MM.1S (cell line): ENCODE measurements at regions not wholly inside any gene's neighbourhood (a gene's known extent, or its start where the extent isn't known, plus 50 kb on each side); places are given as distances from the start of the nearest gene placed in this dataset.

Experiments used
- DNase-seq: peaks from one replicate; pipeline ENCODE4 v3.0.0-alpha.2; 2015
- H2AFZ ChIP-seq: fragments of 300-600 bp; sonication (generic); 2 replicates; pipeline ENCODE4 v1.6.0; 2016; ENCODE audit warnings: antibody characterized with exemption, low read length
- H3F3A ChIP-seq: fragments of 300-600 bp; sonication (generic); 2 replicates; pipeline ENCODE4 v1.6.1; 2016; ENCODE audit warnings: mild to moderate bottlenecking, antibody characterized with exemption, low read length, moderate library complexity, mixed read lengths; ENCODE audit not compliant: insufficient read depth
- H3K27ac ChIP-seq: fragments of 300-600 bp; sonication (generic); 2 replicates; pipeline ENCODE4 v1.5.1; 2016; ENCODE audit warnings: mild to moderate bottlenecking, low read length
- H3K27me3 ChIP-seq: fragments of 300-600 bp; sonication (generic); replicated peaks from 2 replicates; pipeline ENCODE4 v1.6.0; 2016; ENCODE audit warnings: low read length; ENCODE audit not compliant: insufficient read depth
- H3K36me3 ChIP-seq: fragments of 300-600 bp; sonication (generic); replicated peaks from 2 replicates; pipeline ENCODE4 v1.6.1; 2016; ENCODE audit warnings: mild to moderate bottlenecking, low read length, mixed read lengths; ENCODE audit not compliant: insufficient read depth
- H3K4me1 ChIP-seq: fragments of 300-600 bp; sonication (generic); 2 replicates; pipeline ENCODE4 v1.6.1; 2016; ENCODE audit warnings: low read length, mixed read lengths
- H3K4me2 ChIP-seq: fragments of 300-600 bp; sonication (generic); 2 replicates; pipeline ENCODE4 v1.6.0; 2016; ENCODE audit warnings: low read depth, low read length
- H3K4me3 ChIP-seq: fragments of 300-600 bp; sonication (generic); 2 replicates; pipeline ENCODE4 v1.5.1; 2016; ENCODE audit warnings: low read length, mixed read lengths
- H3K79me2 ChIP-seq: fragments of 300-600 bp; sonication (generic); 2 replicates; pipeline ENCODE4 v1.6.1; 2016; ENCODE audit warnings: mixed run types, low read length, mixed read lengths
- H3K9ac ChIP-seq: fragments of 300-600 bp; sonication (generic); 2 replicates; pipeline ENCODE4 v1.6.1; 2016; ENCODE audit warnings: low read length, mixed read lengths
- H3K9me2 ChIP-seq: fragments of 300-600 bp; sonication (generic); replicated peaks from 2 replicates; pipeline ENCODE4 v1.6.1; 2016; ENCODE audit warnings: mild to moderate bottlenecking, low read length, mixed read lengths; ENCODE audit not compliant: insufficient read depth
- H3K9me3 ChIP-seq: fragments of 300-600 bp; sonication (generic); replicated peaks from 2 replicates; pipeline ENCODE4 v1.6.1; 2016; ENCODE audit warnings: mild to moderate bottlenecking, low read length, mixed read lengths; ENCODE audit not compliant: insufficient read depth
- H4K20me1 ChIP-seq: fragments of 300-600 bp; sonication (generic); 2 replicates; pipeline ENCODE4 v1.6.1; 2016; ENCODE audit warnings: mild to moderate bottlenecking, low read length, moderate library complexity, mixed read lengths; ENCODE audit not compliant: insufficient read depth
- EZH2 ChIP-seq: fragments of 300-600 bp; sonication (generic); optimal IDR thresholded peaks from 2 replicates; pipeline ENCODE3; 2017; ENCODE audit warnings: low read depth, mild to moderate bottlenecking, antibody characterized with exemption, low read length, mixed read lengths
- EZH2phosphoT487 ChIP-seq: fragments of 300-600 bp; sonication (generic); IDR thresholded peaks from 2 replicates; pipeline ENCODE4 v1.6.1; 2018; ENCODE audit warnings: antibody characterized with exemption, low read length
- TF ChIP-seq, protein P1 (sequence below): fragments of 300-600 bp; sonication (generic); IDR thresholded peaks from 2 replicates; pipeline ENCODE4 v1.5.1; 2016; ENCODE audit warnings: antibody characterized with exemption, low read length, mixed read lengths

DNA sequence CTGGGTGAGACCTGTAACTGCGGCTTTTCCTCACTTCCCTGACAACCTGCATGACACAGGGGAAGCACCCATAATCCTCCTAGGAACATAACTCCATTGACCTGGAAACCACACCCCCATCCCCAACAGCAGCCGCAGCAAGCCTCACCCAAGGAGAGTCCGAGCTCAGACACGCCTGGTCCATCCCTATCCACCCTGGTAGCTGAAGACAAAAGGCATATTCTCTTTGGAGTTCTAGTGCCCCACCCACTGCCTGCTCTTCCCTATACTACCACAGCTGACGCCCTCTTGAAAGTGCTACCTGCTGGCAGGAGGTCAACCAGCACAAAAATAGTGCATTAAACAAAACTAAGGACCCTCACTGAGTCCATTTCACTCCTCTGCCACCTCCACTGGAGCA, 1080.9 kb upstream of the IGFBP7 start:
- no peak overlapping the region for H2AFZ ChIP-seq
- no peaks in the 10 kb centered on the region for H3K27me3 ChIP-seq
- H4K20me1 ChIP-seq = no peaks in the 10 kb centered on the region
- no peak overlapping the region for H3K4me2 ChIP-seq
- H3K27ac ChIP-seq = no peak overlapping the region
- no peaks in the 10 kb centered on the region for H3K4me1 ChIP-seq
- DNase-seq = no peak
- H3K9me3 ChIP-seq = no peaks in the 10 kb centered on the region; the same call in 1 of the 2 replicates
- H3F3A ChIP-seq = no peaks in the 10 kb centered on the region
- no peaks in the 10 kb centered on the region for H3K79me2 ChIP-seq
- H3K9me2 ChIP-seq = no peaks in the 10 kb centered on the region
- H3K4me3 ChIP-seq = no peak overlapping the region
- TF ChIP-seq, protein P1, sequence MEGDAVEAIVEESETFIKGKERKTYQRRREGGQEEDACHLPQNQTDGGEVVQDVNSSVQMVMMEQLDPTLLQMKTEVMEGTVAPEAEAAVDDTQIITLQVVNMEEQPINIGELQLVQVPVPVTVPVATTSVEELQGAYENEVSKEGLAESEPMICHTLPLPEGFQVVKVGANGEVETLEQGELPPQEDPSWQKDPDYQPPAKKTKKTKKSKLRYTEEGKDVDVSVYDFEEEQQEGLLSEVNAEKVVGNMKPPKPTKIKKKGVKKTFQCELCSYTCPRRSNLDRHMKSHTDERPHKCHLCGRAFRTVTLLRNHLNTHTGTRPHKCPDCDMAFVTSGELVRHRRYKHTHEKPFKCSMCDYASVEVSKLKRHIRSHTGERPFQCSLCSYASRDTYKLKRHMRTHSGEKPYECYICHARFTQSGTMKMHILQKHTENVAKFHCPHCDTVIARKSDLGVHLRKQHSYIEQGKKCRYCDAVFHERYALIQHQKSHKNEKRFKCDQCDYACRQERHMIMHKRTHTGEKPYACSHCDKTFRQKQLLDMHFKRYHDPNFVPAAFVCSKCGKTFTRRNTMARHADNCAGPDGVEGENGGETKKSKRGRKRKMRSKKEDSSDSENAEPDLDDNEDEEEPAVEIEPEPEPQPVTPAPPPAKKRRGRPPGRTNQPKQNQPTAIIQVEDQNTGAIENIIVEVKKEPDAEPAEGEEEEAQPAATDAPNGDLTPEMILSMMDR = no peak
- TF ChIP-seq EZH2 (no peak), EZH2phosphoT487 (no peak)
- no peaks in the 10 kb centered on the region for H3K36me3 ChIP-seq
- H3K9ac ChIP-seq = no peak overlapping the region

DNA sequence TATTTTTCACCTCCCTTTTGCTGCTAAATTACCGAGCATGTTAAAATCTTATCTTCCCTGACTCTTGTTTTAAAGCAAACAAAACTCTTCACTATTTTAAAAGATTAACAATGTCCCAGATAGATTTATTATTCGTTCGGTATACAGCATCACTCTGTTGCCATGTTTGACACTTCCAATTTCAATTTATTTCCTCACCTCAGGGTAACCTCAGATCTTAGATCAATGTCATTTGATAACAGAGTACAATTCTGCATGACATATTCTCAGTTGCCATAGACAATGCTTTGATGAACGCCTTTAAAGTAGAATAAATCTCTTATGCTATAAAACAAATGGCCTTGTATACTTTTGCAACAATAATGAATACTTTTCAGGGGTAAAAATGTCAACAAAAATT, 1078.1 kb upstream of the IGFBP7 start:
- TF ChIP-seq, protein P1 = no peak
- TF ChIP-seq EZH2 (no peak), EZH2phosphoT487 (no peak)
- no peaks in the 10 kb centered on the region for H3K4me1 ChIP-seq
- H3K9me2 ChIP-seq = no peaks in the 10 kb centered on the region
- H3K9me3 ChIP-seq = no peaks in the 10 kb centered on the region; the same call in 1 of the 2 replicates
- no peak overlapping the region for H3K27ac ChIP-seq
- no peaks in the 10 kb centered on the region for H4K20me1 ChIP-seq
- no peak for DNase-seq
- H3K4me3 ChIP-seq = no peak overlapping the region
- no peaks in the 10 kb centered on the region for H3K27me3 ChIP-seq
- H2AFZ ChIP-seq = no peak overlapping the region
- no peak overlapping the region for H3K9ac ChIP-seq
- no peak overlapping the region for H3K4me2 ChIP-seq
- no peaks in the 10 kb centered on the region for H3K36me3 ChIP-seq
- H3F3A ChIP-seq = no peaks in the 10 kb centered on the region
- H3K79me2 ChIP-seq = no peaks in the 10 kb centered on the region

DNA sequence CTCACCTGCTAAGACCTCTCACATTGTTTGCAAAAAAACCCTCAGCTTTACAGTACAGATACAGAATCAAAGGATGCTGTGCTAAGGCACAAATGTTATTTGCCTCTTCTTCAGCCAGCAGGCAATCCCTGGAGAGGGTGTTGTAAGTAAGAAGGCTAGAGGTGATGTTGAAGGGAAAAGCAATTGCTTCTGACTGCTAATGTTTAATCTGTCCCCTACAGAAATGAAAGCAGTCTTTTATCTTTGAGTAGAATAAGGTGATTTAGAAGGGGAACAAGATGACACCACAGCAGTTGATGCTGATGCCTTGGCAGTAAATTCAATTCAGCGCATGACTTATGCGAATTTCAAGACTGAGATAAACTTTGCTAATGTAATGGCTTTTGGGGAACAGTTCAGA, 1064.8 kb upstream of the IGFBP7 start:
- H3K27me3 ChIP-seq = no peaks in the 10 kb centered on the region
- no peaks in the 10 kb centered on the region for H3F3A ChIP-seq
- no peaks in the 10 kb centered on the region for H3K9me2 ChIP-seq
- no peaks in the 10 kb centered on the region for H3K36me3 ChIP-seq
- H3K9me3 ChIP-seq = no peaks in the 10 kb centered on the region
- H3K4me1 ChIP-seq = no peaks in the 10 kb centered on the region
- H3K4me3 ChIP-seq = no peak overlapping the region
- H3K27ac ChIP-seq = no peak overlapping the region
- no peak overlapping the region for H3K4me2 ChIP-seq
- TF ChIP-seq EZH2 = no peak
- TF ChIP-seq EZH2phosphoT487 = no peak
- TF ChIP-seq, protein P1 = no peak
- H2AFZ ChIP-seq = no peak overlapping the region
- no peaks in the 10 kb centered on the region for H4K20me1 ChIP-seq
- H3K79me2 ChIP-seq = no peaks in the 10 kb centered on the region
- DNase-seq = no peak
- H3K9ac ChIP-seq = no peak overlapping the region
